Activated B cell treated with CpG ODN at 0.5 μM for 24 hours (primary cell): ENCODE measurements at regions not wholly inside any gene's neighbourhood (a gene's known extent, or its start where the extent isn't known, plus 50 kb on each side); places are given as distances from the start of the nearest gene placed in this dataset.

Experiments used
- ATAC-seq: fragments of 200-7000 bp; cut with Tn5 transposase; one replicate; pipeline ENCODE4 v1.10.0; 2021; ENCODE audit warnings: low read depth, mild to moderate bottlenecking, moderate library complexity
- CTCF ChIA-PET: fragments of 350-600 bp; sonication (Branson Sonifier 250); formaldehyde crosslinking; loops from one replicate; lab custom pipeline; 2021; ENCODE audit warnings: antibody characterized with exemption; lab: Charles Lee
- POLR2A ChIA-PET: fragments of 350-600 bp; sonication (Branson Sonifier 250); formaldehyde crosslinking; loops from one replicate; lab custom pipeline; 2021; ENCODE audit warnings: antibody characterized with exemption; lab: Charles Lee
- DNase-seq: peaks from one replicate; pipeline ENCODE4 v3.0.0; 2022
- H3K27ac Mint-ChIP-seq: one replicate; pipeline ENCODE4 v1.8.0; 2020; ENCODE audit warnings: mixed read lengths
- H3K27me3 Mint-ChIP-seq: one replicate; pipeline ENCODE4 v1.8.0; 2021; ENCODE audit warnings: mixed read lengths
- H3K36me3 Mint-ChIP-seq: one replicate; pipeline ENCODE4 v1.8.0; 2021; ENCODE audit warnings: low read depth, mixed read lengths
- H3K4me1 Mint-ChIP-seq: one replicate; pipeline ENCODE4 v1.8.0; 2021; ENCODE audit warnings: mixed read lengths
- H3K4me3 Mint-ChIP-seq: one replicate; pipeline ENCODE4 v1.8.0; 2020; ENCODE audit warnings: mild to moderate bottlenecking, mixed read lengths
- H3K9me3 Mint-ChIP-seq: one replicate; pipeline ENCODE4 v1.8.0; 2020; ENCODE audit warnings: mixed read lengths
- CTCF ChIP-seq: fragments of 200-600 bp; IDR thresholded peaks from one replicate; pipeline ENCODE4 v1.8.0; 2022; ENCODE audit warnings: antibody characterized with exemption, mild to moderate bottlenecking
- intact Hi-C: fragments of 100-400 bp; cut with micrococcal nuclease; formaldehyde crosslinking; loops from one replicate; pipeline ENCODE4 v1.15.1; 2024

- H3K36me3 Mint-ChIP-seq, result no peaks in the 10 kb centered on the region
- no peaks in the 10 kb centered on the region for H3K27me3 Mint-ChIP-seq
- no peak for TF ChIP-seq CTCF
- DNase-seq, result no peak
- ChIA-PET CTCF (no interaction called here), POLR2A (no interaction called here)
- intact Hi-C loops, result no loop called here
- ATAC-seq, result no peak
- H3K27ac Mint-ChIP-seq, result no peak overlapping the region
- peaks cover 24% of the 10 kb centered on the region for H3K9me3 Mint-ChIP-seq
- no peaks in the 10 kb centered on the region for H3K4me1 Mint-ChIP-seq
- H3K4me3 Mint-ChIP-seq, result no peak overlapping the region
These were observed 545.6 kb downstream of the C6orf118 start for GRCh38 chr6:164763788-164764187.

GRCh38 chr6:164757451-164757850, 552.0 kb downstream of the C6orf118 start:
- no peak for ATAC-seq
- Mint-ChIP-seq H3K4me3 (no peak overlapping the region), H3K9me3 (peaks cover 18% of the 10 kb centered on the region), H3K4me1 (no peaks in the 10 kb centered on the region), H3K27ac (no peak overlapping the region), H3K36me3 (no peaks in the 10 kb centered on the region), H3K27me3 (no peaks in the 10 kb centered on the region)
- DNase-seq, result no peak
- TF ChIP-seq CTCF, result no peak
- intact Hi-C loops, result no loop called here
- POLR2A ChIA-PET, result no interaction called here
- CTCF ChIA-PET, result no interaction called here

- ChIA-PET POLR2A (no interaction called here), CTCF (no interaction called here)
- Mint-ChIP-seq H3K4me3 (no peak overlapping the region), H3K27me3 (no peaks in the 10 kb centered on the region), H3K9me3 (peaks cover 15% of the 10 kb centered on the region), H3K27ac (no peak overlapping the region), H3K4me1 (no peaks in the 10 kb centered on the region), H3K36me3 (no peaks in the 10 kb centered on the region)
- ATAC-seq, result no peak
- DNase-seq, result no peak
- intact Hi-C loops, result no loop called here
- no peak for TF ChIP-seq CTCF
These were observed 552.7 kb downstream of the C6orf118 start for GRCh38 chr6:164756723-164757122.

- ChIA-PET CTCF (no interaction called here), POLR2A (no interaction called here)
- no peaks in the 10 kb centered on the region for H3K27me3 Mint-ChIP-seq
- TF ChIP-seq CTCF, result no peak
- no peaks in the 10 kb centered on the region for H3K36me3 Mint-ChIP-seq
- ATAC-seq (no peak), DNase-seq (no peak)
- H3K4me3 Mint-ChIP-seq, result no peak overlapping the region
- intact Hi-C loops, result no loop called here
- peaks cover 10% of the 10 kb centered on the region for H3K9me3 Mint-ChIP-seq
- no peak overlapping the region for H3K27ac Mint-ChIP-seq
- no peaks in the 10 kb centered on the region for H3K4me1 Mint-ChIP-seq
These were observed 553.3 kb downstream of the C6orf118 start for GRCh38 chr6:164756142-164756541.

- TF ChIP-seq CTCF, result no peak
- Mint-ChIP-seq H3K4me1 (no peaks in the 10 kb centered on the region), H3K27me3 (no peaks in the 10 kb centered on the region), H3K27ac (no peak overlapping the region), H3K4me3 (no peak overlapping the region), H3K36me3 (no peaks in the 10 kb centered on the region), H3K9me3 (peaks cover 6% of the 10 kb centered on the region)
- ATAC-seq (no peak), DNase-seq (no peak)
- POLR2A ChIA-PET, result no interaction called here
- intact Hi-C loops, result no loop called here
- CTCF ChIA-PET, result no interaction called here
These were observed 555.9 kb downstream of the C6orf118 start for GRCh38 chr6:164753517-164753916.
